Spleen (tissue), 7 donors: ENCODE measurements at regions not wholly inside any gene's neighbourhood (a gene's known extent, or its start where the extent isn't known, plus 50 kb on each side); places are given as distances from the start of the nearest gene placed in this dataset.

Experiments
- CTCF ChIP-seq, 11 experiments: fragments of 200-600 bp in 7 of 11; fragments of 450-650 bp in 4 of 11; sonication (generic) in 4 of 11; IDR thresholded peaks in 8 of 11; conservative IDR thresholded peaks in 3 of 11; 1 replicate in 7 of 11; 2 replicates in 4 of 11; pipeline versions ENCODE4 v1.4.0 to v1.8.0; 2016 to 2021; ENCODE audit warnings: antibody characterized with exemption in 11 of 11, inconsistent platforms in 4 of 11, mild to moderate bottlenecking in 1 of 11
- POLR2A ChIP-seq, 3 donors: fragments of 450-650 bp; IDR thresholded peaks; one replicate each; pipeline ENCODE4 v1.5.1; 2017; ENCODE audit warnings: antibody characterized with exemption in 3 of 3, mild to moderate bottlenecking in 1 of 3
- POLR2AphosphoS5 ChIP-seq, 3 donors: sonication (generic); formaldehyde crosslinking; IDR thresholded peaks; one replicate each; pipeline ENCODE4 v1.5.1; 2017; ENCODE audit warnings: antibody characterized with exemption in 3 of 3
- donor health status: DM: no; HTN: no; CAD: no; lungs with moderate emphysema.
- donor health status: DM: no; HTN: no; CAD: no.
- donor health status: DM: no; HTN: no; CAD: no.

GRCh38 chr6:8219352-8219943, 117.1 kb upstream of the EEF1E1 start:
- TF ChIP-seq CTCF (IDR thresholded peaks at IDR 0.05 in 8 of 11, conservative IDR thresholded peaks at IDR 0.05 in 3 of 11) (peak; percentile 36 to 88 (median 74)), POLR2A (IDR thresholded peaks at IDR 0.05) (no peak), POLR2AphosphoS5 (IDR thresholded peaks at IDR 0.05) (no peak)
